GM19372 (cell line): ENCODE measurements at regions not wholly inside any gene's neighbourhood (a gene's known extent, or its start where the extent isn't known, plus 50 kb on each side); places are given as distances from the start of the nearest gene placed in this dataset.

Experiments
- ATAC-seq: cut with Tn5 transposase; IDR thresholded peaks from one replicate; pipeline ENCODE4 v1.9.1; 2021; ENCODE audit warnings: mild to moderate bottlenecking, low read depth, moderate library complexity; ENCODE audit not compliant: unreplicated experiment

GRCh38 chr20:57958050-57958420 is 248.2 kb upstream of the PMEPA1 start:
- no peak for ATAC-seq

GRCh38 chr20:57957411-57958049 is 247.7 kb upstream of the PMEPA1 start:
- ATAC-seq = no peak

- ATAC-seq = no peak
Measured at GRCh38 chr20:57953638-57954037, 243.8 kb upstream of the PMEPA1 start.

GRCh38 chr20:57952136-57952535 is 242.3 kb upstream of the PMEPA1 start:
- no peak for ATAC-seq

- ATAC-seq = no peak
Measured at GRCh38 chr20:57951549-57951948, 241.7 kb upstream of the PMEPA1 start.

GRCh38 chr20:57950764-57951485 is 241.1 kb upstream of the PMEPA1 start:
- no peak for ATAC-seq

- ATAC-seq = no peak
Measured at GRCh38 chr20:57948180-57948955, 238.6 kb upstream of the PMEPA1 start.

GRCh38 chr20:57947421-57948179 is 237.8 kb upstream of the PMEPA1 start:
- no peak for ATAC-seq

GRCh38 chr20:57946559-57947315 is 236.9 kb upstream of the PMEPA1 start:
- no peak for ATAC-seq

- ATAC-seq = no peak
Measured at GRCh38 chr20:57944988-57945387, 235.2 kb upstream of the PMEPA1 start.

- no peak for ATAC-seq
Measured at GRCh38 chr20:57943950-57944349, 234.1 kb upstream of the PMEPA1 start.

- ATAC-seq = no peak
Measured at GRCh38 chr20:57943291-57943690, 233.5 kb upstream of the PMEPA1 start.

GRCh38 chr20:57941604-57942381 is 232.0 kb upstream of the PMEPA1 start:
- ATAC-seq = no peak

- ATAC-seq = no peak
Measured at GRCh38 chr20:57940868-57941522, 231.2 kb upstream of the PMEPA1 start.

GRCh38 chr20:57940376-57940775 is 230.6 kb upstream of the PMEPA1 start:
- no peak for ATAC-seq

GRCh38 chr20:57939499-57939898 is 229.7 kb upstream of the PMEPA1 start:
- ATAC-seq = no peak

- no peak for ATAC-seq
Measured at GRCh38 chr20:57938158-57939108, 228.6 kb upstream of the PMEPA1 start.
